ENCODE measurements at regions not wholly inside any gene's neighbourhood (a gene's known extent, or its start where the extent isn't known, plus 50 kb on each side); places are given as distances from the start of the nearest gene placed in this dataset.
A peak's percentile ranks its signal among the peaks of the same experiment; 100 is the strongest.

DNA sequence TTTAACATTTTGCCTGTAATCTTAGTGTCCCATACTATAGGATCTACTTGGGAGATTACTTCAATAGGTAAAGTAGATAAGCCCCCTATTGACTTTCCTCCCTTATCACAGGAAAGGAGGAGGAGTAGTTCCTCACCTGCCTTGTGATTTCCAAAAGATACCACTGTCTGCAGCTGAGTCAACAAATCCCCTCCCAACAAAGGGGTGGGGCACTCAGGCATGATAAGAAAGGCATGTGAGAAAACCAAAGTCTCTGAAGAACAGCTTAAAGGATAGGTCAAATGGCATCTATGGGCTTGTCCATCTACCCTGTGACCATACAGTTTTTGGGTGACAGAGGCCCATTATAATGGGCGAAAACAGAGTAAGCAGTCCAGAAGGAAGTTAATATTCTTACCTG lies 71.3 kb upstream of the WNT7A start:
- CTCF ChIA-PET = interaction anchor here (0.6 kb wide), 1 partner anchor 1333 kb away, joined by 6 read pairs; no protein-coding TSS in a partner anchor
- Mint-ChIP-seq H3K36me3 (ENCODE audit: low read depth) (no peaks in the 10 kb centered on the region), H3K27me3 (ENCODE audit: low read depth) (peaks cover 21% of the 10 kb centered on the region), H3K4me1 (ENCODE audit: low read depth) (no peaks in the 10 kb centered on the region), H3K9me3 (peaks cover 14% of the 10 kb centered on the region), H3K4me3 (no peak overlapping the region), H3K27ac (no peak overlapping the region)
- intact Hi-C loops (cut with micrococcal nuclease) = no loop called here
- DNase-seq = no peak

DNA sequence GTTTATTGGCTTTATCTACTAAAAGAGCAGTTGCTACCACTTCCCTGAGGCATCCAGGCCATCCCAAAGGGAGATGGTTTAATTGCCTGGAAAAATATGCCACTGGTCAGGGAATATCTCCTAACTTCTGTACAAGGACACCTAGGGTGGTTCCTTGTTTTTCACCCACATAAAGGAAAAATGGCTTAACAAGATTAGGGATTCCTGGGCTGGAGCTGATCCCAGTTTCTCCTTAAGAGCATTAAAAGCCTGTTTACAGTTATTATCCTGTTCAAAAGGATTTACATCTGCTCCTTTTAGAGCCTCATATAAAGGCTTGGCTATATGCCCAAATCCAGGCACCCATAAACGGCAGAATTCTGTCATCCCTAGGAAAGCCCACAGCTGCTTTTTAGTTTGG lies 70.2 kb upstream of the WNT7A start:
- Mint-ChIP-seq H3K4me3 (no peak overlapping the region), H3K4me1 (ENCODE audit: low read depth) (no peaks in the 10 kb centered on the region), H3K27ac (no peak overlapping the region), H3K36me3 (ENCODE audit: low read depth) (no peaks in the 10 kb centered on the region), H3K27me3 (ENCODE audit: low read depth) (peaks cover 24% of the 10 kb centered on the region), H3K9me3 (peaks cover 24% of the 10 kb centered on the region)
- no peak for DNase-seq
- intact Hi-C loops (cut with micrococcal nuclease) = no loop called here
- CTCF ChIA-PET = no interaction called here

DNA sequence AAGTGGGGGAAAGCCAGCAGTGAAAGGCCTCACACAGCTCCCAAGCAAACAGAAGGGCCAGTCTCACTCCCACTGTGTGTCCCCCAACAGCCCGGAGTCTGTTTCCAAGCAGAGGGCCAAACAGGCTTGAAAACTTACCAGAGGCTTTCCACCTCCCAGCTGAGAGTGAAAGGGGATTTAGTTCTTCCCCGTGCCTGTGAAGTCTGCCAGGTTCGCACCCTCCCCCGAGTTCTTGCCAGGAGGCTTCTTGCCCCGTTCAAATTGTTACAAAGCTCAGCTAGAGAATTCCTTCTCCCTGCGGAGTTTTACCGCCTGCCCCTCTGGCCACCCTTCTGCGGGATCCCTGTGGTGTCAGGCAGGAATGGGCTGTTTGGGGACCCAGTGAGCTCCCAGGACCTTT lies 68.0 kb upstream of the WNT7A start:
- Mint-ChIP-seq H3K27ac (no peak overlapping the region), H3K27me3 (ENCODE audit: low read depth) (peaks cover 24% of the 10 kb centered on the region), H3K4me1 (ENCODE audit: low read depth) (no peaks in the 10 kb centered on the region), H3K9me3 (peaks cover 41% of the 10 kb centered on the region), H3K4me3 (no peak overlapping the region), H3K36me3 (ENCODE audit: low read depth) (no peaks in the 10 kb centered on the region)
- intact Hi-C loops (cut with micrococcal nuclease) = no loop called here
- CTCF ChIA-PET = no interaction called here
- no peak for DNase-seq

DNA sequence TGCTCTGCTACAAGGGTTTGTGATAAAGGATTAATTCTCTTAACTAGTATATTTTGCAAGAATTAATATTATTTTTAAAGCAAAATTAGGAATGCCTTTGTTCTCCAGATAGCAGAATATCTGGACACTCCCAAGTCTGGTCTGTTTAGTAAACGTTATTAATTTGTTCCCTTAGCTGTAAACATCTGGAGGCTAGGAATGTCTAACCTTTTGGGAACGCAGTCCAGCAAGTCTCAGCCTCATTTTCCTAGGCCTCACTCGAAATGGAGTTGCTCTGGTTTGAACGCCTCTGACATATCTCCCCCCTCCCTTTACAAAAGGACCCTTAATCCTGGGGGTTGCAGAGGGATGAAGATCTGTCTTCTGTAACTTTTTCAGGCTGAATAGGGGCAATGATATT lies 59.3 kb upstream of the WNT7A start:
- peaks cover 11% of the 10 kb centered on the region for H3K27me3 Mint-ChIP-seq (ENCODE audit: low read depth)
- intact Hi-C loops (cut with micrococcal nuclease) = no loop called here

DNA sequence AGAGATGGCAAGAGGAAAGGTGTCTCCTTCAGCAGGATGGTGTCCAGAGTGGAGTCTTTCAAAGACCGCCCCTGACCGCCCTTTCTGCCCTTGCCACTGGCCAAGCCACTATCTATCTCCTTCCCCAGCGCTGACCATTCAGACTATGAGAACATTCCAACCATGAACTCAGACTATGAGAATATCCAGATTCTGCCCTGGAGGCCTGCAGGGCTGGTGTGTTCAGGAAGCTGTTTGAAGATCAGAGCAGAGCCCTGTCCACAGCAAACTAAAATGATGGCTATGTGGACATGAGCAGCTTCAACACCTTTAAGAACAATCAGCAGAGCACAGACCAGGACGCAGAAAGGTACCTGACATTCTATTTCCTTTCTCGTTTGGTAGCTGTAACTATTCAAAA lies 57.3 kb upstream of the WNT7A start:
- peaks cover 1% of the 10 kb centered on the region for H3K9me3 Mint-ChIP-seq
- CTCF ChIA-PET = no interaction called here
- intact Hi-C loops (cut with micrococcal nuclease) = no loop called here
- H3K36me3 Mint-ChIP-seq (ENCODE audit: low read depth) = no peaks in the 10 kb centered on the region
- H3K4me3 Mint-ChIP-seq = no peak overlapping the region
- DNase-seq = no peak
- H3K27ac Mint-ChIP-seq = no peak overlapping the region
- peaks cover 25% of the 10 kb centered on the region for H3K27me3 Mint-ChIP-seq (ENCODE audit: low read depth)
- H3K4me1 Mint-ChIP-seq (ENCODE audit: low read depth) = peaks cover 3% of the 10 kb centered on the region

More for the DNA sequence above, 59.3 kb upstream of the WNT7A start:
- CTCF ChIA-PET = no interaction called here
- H3K36me3 Mint-ChIP-seq (ENCODE audit: low read depth) = no peaks in the 10 kb centered on the region
- H3K27ac Mint-ChIP-seq = no peak overlapping the region
- no peak for DNase-seq
- H3K9me3 Mint-ChIP-seq = peaks cover 15% of the 10 kb centered on the region
- no peaks in the 10 kb centered on the region for H3K4me1 Mint-ChIP-seq (ENCODE audit: low read depth)
- H3K4me3 Mint-ChIP-seq = no peak overlapping the region

DNA sequence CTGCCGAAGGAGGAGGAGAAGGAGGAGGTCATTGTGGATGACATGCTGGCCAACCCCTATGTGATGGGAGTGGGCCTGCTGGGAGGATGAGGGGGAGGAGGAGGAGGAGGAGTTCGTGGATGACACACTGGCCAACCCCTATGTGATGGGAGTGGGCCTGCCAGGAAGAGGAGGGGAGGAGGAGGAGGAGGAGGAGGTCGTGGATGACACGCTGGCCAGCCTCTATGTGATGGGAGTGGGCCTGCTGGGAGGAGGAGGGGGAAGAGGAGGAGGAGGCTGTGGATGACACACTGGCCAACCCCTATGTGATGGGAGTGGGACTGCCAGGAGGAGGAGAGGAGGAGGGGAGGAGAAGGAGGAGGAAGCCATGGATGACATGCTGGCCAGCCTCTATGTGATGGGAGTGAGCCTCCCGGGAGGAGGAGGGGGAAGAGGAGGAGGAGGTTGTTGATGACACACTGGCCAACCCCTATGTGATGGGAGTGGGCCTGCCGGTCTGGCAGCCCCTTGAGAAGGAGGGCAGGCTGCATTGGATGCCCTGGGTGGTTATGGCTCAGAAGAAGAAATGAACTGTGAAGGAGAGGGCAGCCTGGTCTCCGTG lies 55.7 kb upstream of the WNT7A start:
- Mint-ChIP-seq H3K9me3 (peaks cover 9% of the 10 kb centered on the region), H3K4me1 (ENCODE audit: low read depth) (peaks cover 3% of the 10 kb centered on the region), H3K27ac (no peak overlapping the region), H3K4me3 (no peak overlapping the region), H3K27me3 (ENCODE audit: low read depth) (peaks cover 33% of the 10 kb centered on the region), H3K36me3 (ENCODE audit: low read depth) (no peaks in the 10 kb centered on the region)
- CTCF ChIA-PET = no interaction called here
- intact Hi-C loops (cut with micrococcal nuclease) = no loop called here
- DNase-seq = no peak

DNA sequence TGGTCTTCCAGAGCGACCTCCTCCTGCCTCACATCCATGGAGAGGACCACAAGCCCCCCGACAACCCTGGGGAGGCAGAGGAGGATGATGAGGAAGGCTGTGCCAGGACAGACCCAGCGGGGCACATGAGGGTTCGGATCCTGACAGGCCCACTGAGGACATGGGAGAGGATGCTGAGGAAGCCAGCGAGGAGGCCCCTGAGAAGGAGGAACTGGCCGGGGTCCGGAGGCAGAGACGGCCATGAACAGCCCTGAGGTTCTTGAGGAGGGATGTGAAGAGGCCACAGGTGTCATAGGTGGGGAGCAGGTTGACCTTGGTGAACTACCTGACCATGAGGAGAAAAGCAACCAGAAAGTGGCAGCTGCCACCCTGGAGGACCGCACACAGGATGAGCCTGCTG lies 54.9 kb upstream of the WNT7A start:
- CTCF ChIA-PET = no interaction called here
- no peak overlapping the region for H3K4me3 Mint-ChIP-seq
- H3K9me3 Mint-ChIP-seq = peaks cover 9% of the 10 kb centered on the region
- H3K27ac Mint-ChIP-seq = no peak overlapping the region
- intact Hi-C loops (cut with micrococcal nuclease) = no loop called here
- no peaks in the 10 kb centered on the region for H3K36me3 Mint-ChIP-seq (ENCODE audit: low read depth)
- DNase-seq = no peak
- peaks cover 3% of the 10 kb centered on the region for H3K4me1 Mint-ChIP-seq (ENCODE audit: low read depth)
- peaks cover 33% of the 10 kb centered on the region for H3K27me3 Mint-ChIP-seq (ENCODE audit: low read depth)

DNA sequence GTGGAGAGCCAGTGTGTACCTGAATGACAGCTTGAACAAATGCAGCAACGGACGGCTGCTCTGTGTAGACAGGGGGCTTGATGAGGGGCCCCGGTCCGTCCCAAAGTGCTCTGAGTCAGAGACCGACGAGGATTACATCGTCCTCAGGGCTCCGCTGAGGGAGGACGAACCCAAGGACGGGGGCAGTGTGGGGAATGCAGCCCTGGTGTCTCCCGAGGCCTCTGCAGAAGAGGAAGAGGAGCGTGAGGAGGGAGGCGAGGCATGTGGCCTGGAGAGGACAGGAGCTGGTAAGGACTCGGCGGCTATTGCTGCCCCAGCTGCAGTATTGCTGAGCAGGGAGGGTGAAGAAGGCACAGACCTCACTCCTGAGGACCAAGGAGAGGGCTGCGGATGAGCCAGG lies 54.4 kb upstream of the WNT7A start:
- Mint-ChIP-seq H3K9me3 (peaks cover 9% of the 10 kb centered on the region), H3K4me1 (ENCODE audit: low read depth) (peaks cover 3% of the 10 kb centered on the region), H3K27me3 (ENCODE audit: low read depth) (peaks cover 33% of the 10 kb centered on the region), H3K4me3 (no peak overlapping the region), H3K36me3 (ENCODE audit: low read depth) (no peaks in the 10 kb centered on the region), H3K27ac (no peak overlapping the region)
- no peak for DNase-seq
- CTCF ChIA-PET = no interaction called here
- intact Hi-C loops (cut with micrococcal nuclease) = no loop called here

DNA sequence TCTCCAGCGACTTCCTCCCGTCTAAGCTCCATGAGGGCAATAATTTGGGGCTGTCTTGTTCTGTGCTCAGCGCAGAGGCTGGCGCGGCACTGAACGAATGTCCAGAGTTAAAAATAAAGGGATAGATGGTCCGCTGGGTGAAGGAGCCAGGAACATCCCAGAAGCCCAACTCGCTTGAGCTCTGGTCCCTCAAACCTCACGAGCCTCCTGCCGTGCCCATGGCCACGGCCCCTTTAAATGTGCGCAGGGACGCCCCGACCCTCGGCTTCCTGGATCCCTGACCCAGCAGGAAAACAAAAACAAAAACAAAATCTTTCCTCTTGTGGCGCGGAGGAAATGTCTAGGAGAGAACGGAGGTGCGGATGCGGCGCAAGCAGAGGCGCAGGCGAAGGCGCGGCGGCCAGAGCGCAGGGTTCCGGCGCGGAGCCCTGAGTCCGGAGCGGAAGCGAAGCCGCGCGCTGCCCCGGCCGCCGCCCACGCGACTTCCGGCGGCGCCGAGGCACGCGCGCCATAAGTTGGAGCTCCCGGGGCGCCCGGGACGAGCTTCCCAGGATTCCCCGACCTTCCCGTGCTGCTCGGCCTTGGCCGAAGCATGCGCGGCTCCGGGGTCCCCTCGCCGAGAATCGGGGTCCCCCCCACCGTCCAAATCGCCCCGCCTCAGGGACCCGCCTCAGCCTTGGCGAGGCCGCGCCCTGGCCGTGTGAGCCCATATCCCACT lies 52.9 kb upstream of the WNT7A start:
- CTCF ChIA-PET = no interaction called here
- intact Hi-C loops (cut with micrococcal nuclease) = no loop called here
- H3K9me3 Mint-ChIP-seq = peaks cover 18% of the 10 kb centered on the region
- peaks cover 3% of the 10 kb centered on the region for H3K4me1 Mint-ChIP-seq (ENCODE audit: low read depth)
- DNase-seq = no peak
- no peaks in the 10 kb centered on the region for H3K36me3 Mint-ChIP-seq (ENCODE audit: low read depth)
- H3K27ac Mint-ChIP-seq = no peak overlapping the region
- H3K27me3 Mint-ChIP-seq (ENCODE audit: low read depth) = peaks cover 33% of the 10 kb centered on the region
- peak overlapping the region; percentile 33 for H3K4me3 Mint-ChIP-seq

DNA sequence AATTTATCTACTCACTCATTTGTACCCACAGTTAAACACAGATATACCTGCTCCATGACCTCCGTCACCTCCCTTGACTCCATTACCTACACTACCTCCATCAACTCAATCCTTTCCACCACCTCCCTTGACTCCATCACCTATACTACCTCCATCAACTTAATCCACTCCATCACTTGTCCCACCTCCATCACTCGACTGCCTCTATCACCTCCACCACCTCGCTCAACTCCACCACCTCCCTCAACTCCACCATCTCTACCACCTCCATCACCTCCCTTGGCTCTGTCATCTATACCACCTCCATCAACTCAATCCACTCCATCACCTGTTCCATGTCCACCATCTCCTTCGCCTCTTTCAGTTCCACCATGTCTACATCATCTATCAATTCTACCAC lies 51.3 kb upstream of the WNT7A start:
- Mint-ChIP-seq H3K27ac (no peak overlapping the region), H3K4me1 (ENCODE audit: low read depth) (peaks cover 3% of the 10 kb centered on the region)
- CTCF ChIA-PET = no interaction called here

More for the DNA sequence above, 51.3 kb upstream of the WNT7A start:
- H3K27me3 Mint-ChIP-seq (ENCODE audit: low read depth) = peaks cover 30% of the 10 kb centered on the region
- no peak for DNase-seq
- intact Hi-C loops (cut with micrococcal nuclease) = no loop called here
- peaks cover 3% of the 10 kb centered on the region for H3K36me3 Mint-ChIP-seq (ENCODE audit: low read depth)
- peaks cover 27% of the 10 kb centered on the region for H3K9me3 Mint-ChIP-seq
- no peak overlapping the region for H3K4me3 Mint-ChIP-seq

Measured in activated naive CD4-positive, alpha-beta T cell treated with anti-CD3 and anti-CD28 coated beads for 36 hours (primary cell).